ENCODE measurements at regions not wholly inside any gene's neighbourhood (a gene's known extent, or its start where the extent isn't known, plus 50 kb on each side); places are given as distances from the start of the nearest gene placed in this dataset.
"Not testable (repeated sequence)": the region's sequence is repeated elsewhere in the genome, so short reads cannot be mapped to it uniquely, and the experiment has no call there.

- H3K4me3 ChIP-seq (ENCODE audit: low read depth, low read length): no peak overlapping the region
- ChIA-PET POLR2A (no interaction called here), CTCF (no interaction called here)
- TF ChIP-seq, protein P1, sequence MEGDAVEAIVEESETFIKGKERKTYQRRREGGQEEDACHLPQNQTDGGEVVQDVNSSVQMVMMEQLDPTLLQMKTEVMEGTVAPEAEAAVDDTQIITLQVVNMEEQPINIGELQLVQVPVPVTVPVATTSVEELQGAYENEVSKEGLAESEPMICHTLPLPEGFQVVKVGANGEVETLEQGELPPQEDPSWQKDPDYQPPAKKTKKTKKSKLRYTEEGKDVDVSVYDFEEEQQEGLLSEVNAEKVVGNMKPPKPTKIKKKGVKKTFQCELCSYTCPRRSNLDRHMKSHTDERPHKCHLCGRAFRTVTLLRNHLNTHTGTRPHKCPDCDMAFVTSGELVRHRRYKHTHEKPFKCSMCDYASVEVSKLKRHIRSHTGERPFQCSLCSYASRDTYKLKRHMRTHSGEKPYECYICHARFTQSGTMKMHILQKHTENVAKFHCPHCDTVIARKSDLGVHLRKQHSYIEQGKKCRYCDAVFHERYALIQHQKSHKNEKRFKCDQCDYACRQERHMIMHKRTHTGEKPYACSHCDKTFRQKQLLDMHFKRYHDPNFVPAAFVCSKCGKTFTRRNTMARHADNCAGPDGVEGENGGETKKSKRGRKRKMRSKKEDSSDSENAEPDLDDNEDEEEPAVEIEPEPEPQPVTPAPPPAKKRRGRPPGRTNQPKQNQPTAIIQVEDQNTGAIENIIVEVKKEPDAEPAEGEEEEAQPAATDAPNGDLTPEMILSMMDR (IDR thresholded peaks at IDR 0.05; ENCODE audit: insufficient read depth, low read length, missing control alignments): no peak
- DNase-seq (ENCODE audit: low read depth, low spot score): no peak
Observed at GRCh38 chr13:100958831-100959230, 284.2 kb upstream of the TMTC4 start.

- H3K4me3 ChIP-seq (ENCODE audit: low read depth, low read length): no peak overlapping the region
- no peak for DNase-seq (ENCODE audit: low read depth, low spot score)
- TF ChIP-seq, protein P1 (IDR thresholded peaks at IDR 0.05; ENCODE audit: insufficient read depth, low read length, missing control alignments): no peak
- ChIA-PET CTCF (no interaction called here), POLR2A (no interaction called here)
Observed at GRCh38 chr13:100957741-100958140, 283.1 kb upstream of the TMTC4 start.

- H3K4me3 ChIP-seq (ENCODE audit: low read depth, low read length): no peak overlapping the region
- ChIA-PET POLR2A (no interaction called here), CTCF (no interaction called here)
- TF ChIP-seq, protein P1 (IDR thresholded peaks at IDR 0.05; ENCODE audit: insufficient read depth, low read length, missing control alignments): no peak
- no peak for DNase-seq (ENCODE audit: low read depth, low spot score)
Observed at GRCh38 chr13:100954430-100955305, 280.1 kb upstream of the TMTC4 start.

DNA sequence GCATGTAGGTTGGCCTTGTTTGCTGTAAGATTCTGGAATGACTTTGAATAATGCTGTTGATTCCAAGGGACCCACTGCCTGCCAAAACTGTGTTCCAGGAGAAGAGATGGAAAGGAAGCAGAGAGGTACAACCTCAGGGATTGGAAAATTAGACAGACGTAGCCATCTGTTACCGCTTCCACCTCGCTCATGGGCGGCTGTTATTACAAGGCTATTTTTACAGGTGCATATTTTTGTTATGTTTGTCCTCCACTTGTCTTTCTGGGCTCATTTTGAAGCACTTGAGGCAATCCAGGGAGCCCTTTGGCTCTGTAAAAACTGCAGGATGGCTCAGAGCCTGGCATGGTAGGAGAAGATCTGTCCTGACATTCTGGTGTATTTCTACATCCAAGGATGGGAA is 276.4 kb upstream of the TMTC4 start:
- TF ChIP-seq, protein P1 (IDR thresholded peaks at IDR 0.05; ENCODE audit: insufficient read depth, low read length, missing control alignments): no peak
- ChIA-PET CTCF (no interaction called here), POLR2A (no interaction called here)
- no peak overlapping the region for H3K4me3 ChIP-seq (ENCODE audit: low read depth, low read length)
- no peak for DNase-seq (ENCODE audit: low read depth, low spot score)

GRCh38 chr13:100948937-100949336 is 274.3 kb upstream of the TMTC4 start:
- CTCF ChIA-PET; H3K4me3 ChIP-seq (ENCODE audit: low read depth, low read length); POLR2A ChIA-PET; DNase-seq (ENCODE audit: low read depth, low spot score): not testable (repeated sequence)

GRCh38 chr13:100946588-100946987 is 272.0 kb upstream of the TMTC4 start:
- TF ChIP-seq, protein P1 (IDR thresholded peaks at IDR 0.05; ENCODE audit: insufficient read depth, low read length, missing control alignments): no peak
- CTCF ChIA-PET: interaction anchor here (1.2 kb wide), 1 partner anchor 224 kb away, joined by 3 read pairs; no protein-coding TSS in a partner anchor
- POLR2A ChIA-PET: no interaction called here
- no peak for DNase-seq (ENCODE audit: low read depth, low spot score)
- no peak overlapping the region for H3K4me3 ChIP-seq (ENCODE audit: low read depth, low read length)

Data from AG04449 (cell line).